Muscle of arm (tissue), 1 donor: ENCODE measurements at regions not wholly inside any gene's neighbourhood (a gene's known extent, or its start where the extent isn't known, plus 50 kb on each side); places are given as distances from the start of the nearest gene placed in this dataset.
A peak's percentile ranks its signal among the peaks of the same experiment; 100 is the strongest.
"Not testable (repeated sequence)": the region's sequence is repeated elsewhere in the genome, so short reads cannot be mapped to it uniquely, and the experiment has no call there.

Experiments used
- DNase-seq: peaks from one replicate; pipeline ENCODE4 v3.0.0-alpha.2; 2013

DNA sequence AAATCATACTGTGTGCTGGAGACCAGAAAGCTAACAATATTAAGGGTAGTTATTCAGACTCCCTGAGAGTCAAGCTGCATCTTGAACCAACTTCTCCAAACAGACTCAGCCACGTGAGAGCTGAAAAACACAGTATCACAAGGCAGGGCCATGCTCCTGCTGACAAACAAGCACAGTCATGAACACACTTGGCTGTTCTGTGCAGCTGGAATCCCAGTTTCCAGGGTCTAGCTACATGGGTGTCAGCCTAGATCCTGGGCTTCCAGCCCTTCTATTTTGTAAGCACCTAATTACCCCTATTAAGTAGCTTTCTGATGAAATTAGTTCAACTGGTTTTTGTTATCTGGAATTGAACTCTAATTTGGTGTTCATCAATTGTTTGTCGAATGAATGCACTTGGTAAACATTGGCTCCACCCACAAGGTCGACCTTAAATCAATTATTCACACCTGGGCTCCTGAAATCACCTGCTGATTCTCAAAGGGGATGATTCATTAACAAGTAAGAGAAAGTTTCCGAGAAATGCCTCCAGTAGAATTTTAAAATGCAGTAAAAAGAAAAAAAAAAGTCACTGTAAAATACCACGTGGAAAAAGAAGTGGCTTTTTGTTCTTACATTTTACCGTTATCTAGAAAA lies 179.3 kb downstream of the ZC3H11B start:
- no peak for DNase-seq

DNA sequence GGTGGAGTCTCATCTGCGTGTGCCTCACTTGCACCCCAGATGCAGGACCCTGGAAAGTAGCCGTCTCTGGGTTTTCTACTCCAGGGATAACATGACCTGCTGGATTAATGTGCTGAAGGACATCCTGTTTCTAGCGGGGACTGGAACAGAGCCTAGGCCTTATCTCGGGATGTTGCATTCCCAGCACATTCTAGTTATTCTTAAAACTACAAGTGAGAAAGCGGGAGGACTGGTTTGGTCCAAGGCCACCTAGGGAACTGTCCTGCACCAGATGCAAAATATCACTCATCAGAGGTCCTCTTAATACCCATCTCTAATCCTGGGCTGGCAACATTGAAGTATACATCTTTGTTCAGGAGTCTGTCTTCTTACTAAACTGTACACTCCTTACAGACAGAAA lies 179.9 kb downstream of the ZC3H11B start:
- DNase-seq = no peak

DNA sequence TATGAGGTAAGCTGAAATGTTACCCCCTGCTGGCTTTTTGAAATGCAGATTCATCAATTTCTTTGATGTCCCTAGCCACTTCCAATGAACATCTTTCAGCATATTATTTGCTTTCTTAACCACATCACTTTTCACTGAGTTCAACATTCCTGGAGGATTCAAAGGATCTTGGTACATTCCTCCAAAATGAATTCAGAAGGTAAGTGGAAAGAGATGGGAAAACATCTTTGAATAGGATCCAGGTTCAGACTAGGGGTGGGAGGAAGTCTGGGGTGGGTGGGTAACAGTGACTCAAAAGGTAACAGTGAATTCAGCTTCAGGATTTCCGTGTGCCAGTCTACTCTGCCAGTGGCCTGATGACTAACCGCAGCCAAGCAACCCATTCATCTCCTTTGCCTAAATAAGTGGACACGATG lies 180.7 kb downstream of the ZC3H11B start:
- DNase-seq = no peak

DNA sequence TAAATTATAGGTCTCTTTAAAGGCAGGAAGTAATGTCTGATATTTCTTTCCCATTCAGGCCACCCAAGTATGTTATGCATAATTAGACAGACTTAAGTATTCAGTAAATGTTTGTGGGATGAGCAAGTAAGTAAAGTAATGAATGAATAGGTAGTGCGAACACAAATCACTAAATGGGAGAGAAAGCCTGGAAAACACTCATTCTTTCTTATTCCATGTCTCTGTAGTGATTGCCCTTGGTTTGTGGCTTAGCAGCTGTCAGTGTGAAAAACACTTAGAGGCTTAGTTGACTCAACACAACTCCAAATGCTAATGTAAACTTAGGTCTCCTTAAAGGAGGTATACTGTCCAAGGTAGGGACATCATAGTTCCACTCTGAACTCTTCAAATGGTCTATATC lies 182.5 kb downstream of the ZC3H11B start:
- no peak for DNase-seq

DNA sequence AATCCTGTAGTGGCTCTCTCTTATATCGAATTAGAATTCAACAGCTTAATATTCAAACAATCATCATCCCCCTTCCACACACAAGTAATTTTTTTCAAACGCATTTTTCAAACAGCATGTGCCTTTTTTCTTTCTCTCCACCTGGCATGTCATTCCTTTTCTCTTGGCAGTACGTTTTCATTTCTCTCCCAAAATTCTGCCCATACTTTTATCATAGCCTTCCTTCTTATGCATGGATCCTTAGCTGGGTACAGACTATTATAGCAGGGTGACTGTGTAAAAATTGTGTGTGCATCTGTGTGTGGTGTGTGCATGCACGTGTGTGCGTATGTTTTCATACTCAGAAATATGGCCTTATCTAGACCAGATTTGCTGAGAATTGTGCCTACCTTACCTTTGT lies 184.3 kb downstream of the ZC3H11B start:
- no peak for DNase-seq

DNA sequence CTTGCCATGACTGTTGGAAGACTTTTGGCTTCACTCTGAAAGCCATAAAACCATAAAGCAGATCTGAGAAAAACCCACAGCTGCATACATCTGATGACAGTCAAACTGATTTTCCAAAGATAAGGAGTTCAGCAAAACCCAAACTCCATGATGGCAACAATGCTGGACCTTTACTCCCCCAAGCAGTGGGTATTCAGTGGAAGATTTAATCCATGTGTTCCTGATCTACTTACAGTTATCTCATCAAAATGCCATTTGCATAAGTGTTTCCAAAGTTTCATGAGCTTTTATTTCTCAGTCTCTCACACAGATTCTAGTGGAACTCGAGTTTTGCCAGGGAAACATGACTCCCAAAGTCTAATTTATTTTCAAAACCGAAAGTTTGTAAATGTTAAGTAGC lies 184.9 kb downstream of the ZC3H11B start:
- DNase-seq = no peak

DNA sequence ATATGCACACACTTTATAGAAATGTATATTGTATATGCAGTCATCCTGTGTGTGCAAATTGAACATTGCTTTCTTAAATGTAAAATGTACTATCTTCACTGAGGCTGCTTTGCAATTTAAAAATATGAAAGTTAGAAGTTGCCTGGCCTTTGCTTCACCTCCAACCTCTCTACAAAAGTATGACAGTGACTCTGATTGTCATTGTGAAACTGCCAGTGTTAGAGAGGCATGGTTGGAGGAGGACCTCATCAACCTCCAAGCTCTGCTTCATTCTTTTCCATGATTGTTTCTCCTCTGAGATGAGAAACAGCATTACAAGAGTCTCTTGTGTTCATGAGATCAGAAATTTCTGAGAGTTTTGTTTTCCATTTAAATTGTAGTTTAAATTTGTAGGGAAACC lies 185.5 kb downstream of the ZC3H11B start:
- DNase-seq = no peak

DNA sequence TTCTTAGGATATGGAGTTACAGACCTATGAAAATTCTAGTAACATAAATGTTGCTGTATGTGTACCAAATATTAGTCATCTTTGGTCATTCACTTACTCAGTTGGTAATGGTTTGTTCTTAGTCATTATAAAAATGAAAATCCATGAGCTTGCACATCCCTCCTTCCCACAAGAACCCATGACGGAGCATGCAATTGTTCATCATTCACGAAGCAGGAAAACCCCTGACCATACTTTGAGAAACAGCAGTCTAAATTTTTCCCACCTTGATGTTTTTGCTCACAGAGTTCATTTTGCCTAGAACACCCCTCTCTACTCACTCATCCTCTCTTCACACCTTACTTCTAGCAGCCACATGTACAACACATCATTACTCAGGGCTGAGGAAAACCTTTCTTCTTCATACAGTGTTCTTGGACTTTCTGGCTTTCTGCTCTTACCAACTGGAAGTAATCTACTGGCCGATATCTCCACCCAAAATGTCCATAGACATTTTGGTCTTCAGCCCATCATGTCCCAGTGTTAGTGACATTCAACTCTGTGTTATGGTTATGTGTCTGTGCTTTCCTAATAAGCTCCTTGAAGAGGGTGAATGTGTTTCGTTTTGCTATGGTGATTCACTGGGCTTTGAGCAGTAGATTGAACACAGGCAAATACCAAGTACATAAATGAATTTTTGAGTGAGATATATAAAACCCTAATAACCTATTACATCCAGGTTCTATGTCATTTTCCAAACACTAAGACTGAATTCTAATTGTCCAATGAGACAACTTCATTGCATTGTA lies 189.9 kb downstream of the ZC3H11B start:
- DNase-seq = no peak

DNA sequence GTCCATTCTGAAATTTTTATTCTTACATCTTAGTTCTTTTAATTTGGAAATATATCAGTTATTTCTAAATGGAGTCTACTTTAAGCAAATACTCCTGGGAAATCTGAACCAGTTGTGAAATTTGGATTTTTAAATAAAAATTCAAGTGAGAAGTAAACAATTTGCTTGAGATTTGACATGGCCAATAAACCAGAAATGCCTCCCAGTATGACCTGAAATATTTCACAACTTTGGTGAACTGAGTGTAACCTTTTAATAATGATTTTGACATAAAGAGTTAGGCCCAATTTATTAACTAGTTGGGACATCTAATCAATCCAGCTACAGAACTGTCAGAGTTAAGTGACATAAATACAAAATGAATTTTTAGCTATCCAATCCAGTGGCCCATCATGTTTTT lies 192.0 kb downstream of the ZC3H11B start:
- no peak for DNase-seq

DNA sequence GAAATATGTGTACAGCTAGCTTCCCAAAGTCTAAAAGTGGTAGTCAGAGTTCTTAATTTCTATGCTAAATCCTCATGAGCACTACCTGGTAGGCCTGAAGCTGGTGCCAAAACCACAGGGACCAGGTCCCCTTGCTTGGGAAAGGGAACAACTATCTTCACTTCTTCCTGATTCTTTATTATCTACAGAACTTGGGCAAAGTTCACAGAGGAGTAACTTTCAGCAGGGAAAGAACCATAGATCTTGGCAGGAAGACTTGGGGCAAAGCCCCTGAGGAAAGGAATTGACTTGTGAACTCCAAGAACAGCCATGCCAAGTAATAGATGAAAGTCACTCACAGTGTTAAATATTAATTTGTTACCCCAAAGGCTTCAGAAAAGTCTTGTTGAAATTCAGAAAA lies 193.0 kb downstream of the ZC3H11B start:
- DNase-seq = no peak

DNA sequence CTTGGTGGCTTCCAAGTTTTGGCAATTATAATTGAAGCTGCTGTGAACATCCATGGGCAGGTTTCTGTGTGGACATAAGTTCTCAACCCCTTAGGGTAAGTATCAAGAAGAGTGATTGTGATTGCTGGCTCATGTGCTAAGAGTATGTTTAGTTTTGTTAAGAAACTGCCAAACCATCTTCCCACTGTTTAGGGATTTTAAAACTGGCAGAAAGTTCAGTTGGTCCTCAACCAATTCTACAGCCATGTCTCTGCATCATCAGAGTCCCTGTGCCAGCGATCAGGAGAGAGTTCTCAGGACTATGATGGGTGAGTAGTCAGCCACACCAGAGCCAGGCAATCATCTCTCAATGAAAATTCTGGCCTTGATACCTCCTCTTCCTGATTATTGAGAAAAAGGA lies 193.8 kb downstream of the ZC3H11B start:
- peak; percentile 38 for DNase-seq

DNA sequence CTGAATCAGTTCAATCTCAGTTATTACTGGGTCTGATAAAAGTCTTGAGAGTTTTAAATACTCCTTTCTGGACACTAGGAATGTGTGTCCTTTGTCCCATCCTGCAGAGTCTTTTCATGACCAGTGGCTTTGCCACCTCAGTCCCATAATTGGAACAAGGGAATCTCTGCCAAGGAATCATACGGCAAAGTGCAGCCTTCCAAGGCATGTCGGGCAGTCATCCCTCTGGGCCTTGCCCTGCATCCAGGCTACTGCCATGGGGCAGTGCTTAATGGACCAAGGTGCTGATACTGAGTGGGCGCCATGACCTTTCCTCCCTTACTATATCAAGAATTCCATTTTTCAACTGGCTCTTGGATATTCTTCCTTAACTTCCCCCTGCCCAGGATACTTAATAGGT lies 195.3 kb downstream of the ZC3H11B start:
- no peak for DNase-seq

DNA sequence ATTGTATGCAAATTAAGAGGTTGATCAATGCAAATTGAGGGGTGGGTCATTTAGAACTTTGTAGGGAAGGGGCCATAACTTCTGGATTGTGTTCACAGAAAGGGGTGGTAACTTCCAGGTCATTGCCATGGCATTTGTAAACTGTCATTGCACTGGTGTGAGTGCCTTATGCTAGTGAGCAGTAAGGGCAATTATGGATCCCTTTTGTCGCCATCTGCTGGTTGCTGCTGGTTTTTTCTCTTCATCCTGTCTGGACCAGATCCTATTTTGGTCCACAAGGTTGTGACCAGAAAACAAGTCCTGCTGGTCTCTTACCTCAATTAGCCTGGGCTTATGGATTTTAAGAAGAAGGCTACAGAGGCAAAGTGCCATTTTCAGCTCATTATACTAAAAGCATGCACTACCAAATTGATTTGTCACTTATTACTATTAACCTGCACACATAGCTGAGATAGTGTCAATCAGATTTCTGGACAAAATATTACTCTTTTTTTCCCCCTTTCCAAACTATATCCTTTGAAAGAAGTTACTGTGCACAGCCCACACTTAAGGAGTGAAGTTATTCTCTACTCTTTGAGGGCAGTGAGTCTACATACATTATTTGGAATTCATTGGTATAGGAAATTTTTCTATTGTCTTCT lies 196.2 kb downstream of the ZC3H11B start:
- no peak for DNase-seq

DNA sequence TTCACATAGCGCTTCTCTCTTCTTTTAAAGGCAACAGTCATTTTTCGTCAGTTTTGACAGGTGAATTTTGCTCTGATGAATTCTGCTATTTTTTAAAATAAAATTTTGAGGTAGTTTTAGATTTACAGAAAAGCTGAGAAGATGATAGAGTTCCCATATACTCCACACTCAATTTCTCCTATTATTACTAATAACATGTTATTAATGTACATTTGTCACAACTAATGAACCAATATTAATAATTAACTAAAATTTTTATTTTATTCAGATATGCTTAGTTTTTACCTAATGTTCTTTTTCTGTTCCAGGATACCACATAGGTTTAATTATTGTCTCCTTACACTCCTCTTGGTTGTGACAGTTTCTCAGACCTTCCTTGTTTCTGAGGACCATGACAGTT lies 197.0 kb downstream of the ZC3H11B start:
- DNase-seq = no peak

DNA sequence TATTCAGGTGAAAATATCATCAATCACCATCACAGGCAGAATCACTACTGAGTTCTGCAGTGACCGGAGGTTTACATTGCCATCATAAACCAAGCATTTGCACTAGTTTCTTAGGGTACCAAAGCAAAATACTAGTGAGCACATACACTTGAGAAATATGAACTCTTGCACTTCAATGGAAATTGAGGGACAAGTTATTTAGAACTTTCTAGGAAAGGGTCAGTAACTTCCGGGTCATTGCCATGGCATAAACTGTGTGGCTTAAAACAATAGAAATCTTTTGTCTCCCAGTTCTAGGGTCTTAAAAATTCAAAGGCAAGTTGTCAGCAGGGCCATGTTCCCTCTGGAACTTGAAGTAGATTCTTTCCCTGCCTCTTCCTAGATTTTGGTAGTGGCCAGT lies 197.5 kb downstream of the ZC3H11B start:
- no peak for DNase-seq

DNA sequence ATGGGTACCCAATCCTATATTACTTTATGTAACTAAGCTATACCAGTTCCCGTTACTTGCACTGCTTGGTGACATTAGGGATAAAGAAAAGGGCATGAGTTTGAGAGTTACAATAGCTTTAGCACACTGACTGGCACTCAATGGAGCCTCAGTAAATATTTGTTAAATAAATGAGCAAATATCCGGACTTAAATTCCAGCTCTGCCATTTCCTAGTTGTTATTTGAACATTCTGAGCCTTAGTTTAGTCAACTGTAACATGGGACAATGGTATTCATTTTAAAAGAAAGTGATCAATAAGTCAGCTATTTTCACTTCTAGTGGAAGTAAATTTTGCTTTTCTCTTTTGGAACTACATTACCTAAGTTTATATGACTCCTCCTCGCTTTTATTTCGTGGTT lies 198.7 kb downstream of the ZC3H11B start:
- DNase-seq = no peak

DNA sequence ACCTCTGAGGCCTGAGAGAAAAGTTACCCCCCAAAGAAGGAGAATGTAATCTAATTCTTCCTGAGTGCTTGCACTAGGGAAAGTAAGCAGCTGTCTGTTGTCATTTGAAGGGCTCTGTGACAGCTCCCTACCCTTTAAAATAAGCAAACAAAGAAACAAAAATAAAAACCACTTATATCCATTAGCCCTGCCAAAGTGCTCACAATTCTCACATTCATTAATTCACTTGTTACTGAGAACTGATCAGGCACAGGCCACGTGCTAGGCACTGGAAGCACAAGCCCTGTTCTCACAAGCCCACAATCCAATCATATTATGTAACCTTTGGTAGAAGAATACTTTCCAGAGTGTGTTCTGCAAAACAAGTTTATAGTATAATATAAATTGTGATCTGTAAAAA lies 199.4 kb downstream of the ZC3H11B start:
- no peak for DNase-seq

DNA sequence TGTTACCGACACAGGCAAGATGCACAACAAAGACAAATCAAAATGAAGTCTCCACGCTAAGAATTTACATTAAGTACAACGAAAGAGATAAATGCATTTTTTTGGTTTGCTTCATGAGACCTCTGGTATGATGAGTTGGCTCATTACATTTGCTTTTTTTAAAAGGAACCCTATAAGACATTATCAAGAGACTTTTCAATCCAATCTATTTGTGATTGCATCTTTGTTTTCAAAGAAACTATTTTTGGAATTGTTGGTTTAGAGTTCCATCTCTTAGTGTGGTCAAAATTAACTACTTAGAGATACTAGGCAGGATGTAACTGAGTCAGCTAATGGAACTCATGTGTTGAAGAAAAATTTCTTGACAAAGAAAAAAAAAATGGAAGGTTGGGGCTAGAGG lies 200.1 kb downstream of the ZC3H11B start:
- no peak for DNase-seq

DNA sequence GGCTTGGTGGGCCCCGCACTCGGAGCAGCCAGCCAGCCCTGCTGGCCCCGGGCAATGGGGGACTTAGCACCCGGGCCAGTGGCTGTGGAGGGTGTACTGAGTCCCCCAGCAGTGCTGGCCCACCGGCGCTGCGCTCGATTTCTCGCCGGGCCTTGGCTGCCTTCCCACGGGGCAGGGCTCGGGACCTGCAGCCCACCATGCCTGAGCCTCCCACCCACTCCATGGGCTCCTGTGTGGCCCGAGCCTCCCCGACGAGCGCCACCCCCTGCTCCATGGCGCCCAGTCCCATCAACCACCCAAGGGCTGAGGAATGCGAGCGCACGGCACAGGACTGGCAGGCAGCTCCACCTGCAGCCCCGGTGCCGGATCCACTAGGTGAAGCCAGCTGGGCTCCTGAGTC lies 202.2 kb downstream of the ZC3H11B start:
- not testable (repeated sequence) for DNase-seq

DNA sequence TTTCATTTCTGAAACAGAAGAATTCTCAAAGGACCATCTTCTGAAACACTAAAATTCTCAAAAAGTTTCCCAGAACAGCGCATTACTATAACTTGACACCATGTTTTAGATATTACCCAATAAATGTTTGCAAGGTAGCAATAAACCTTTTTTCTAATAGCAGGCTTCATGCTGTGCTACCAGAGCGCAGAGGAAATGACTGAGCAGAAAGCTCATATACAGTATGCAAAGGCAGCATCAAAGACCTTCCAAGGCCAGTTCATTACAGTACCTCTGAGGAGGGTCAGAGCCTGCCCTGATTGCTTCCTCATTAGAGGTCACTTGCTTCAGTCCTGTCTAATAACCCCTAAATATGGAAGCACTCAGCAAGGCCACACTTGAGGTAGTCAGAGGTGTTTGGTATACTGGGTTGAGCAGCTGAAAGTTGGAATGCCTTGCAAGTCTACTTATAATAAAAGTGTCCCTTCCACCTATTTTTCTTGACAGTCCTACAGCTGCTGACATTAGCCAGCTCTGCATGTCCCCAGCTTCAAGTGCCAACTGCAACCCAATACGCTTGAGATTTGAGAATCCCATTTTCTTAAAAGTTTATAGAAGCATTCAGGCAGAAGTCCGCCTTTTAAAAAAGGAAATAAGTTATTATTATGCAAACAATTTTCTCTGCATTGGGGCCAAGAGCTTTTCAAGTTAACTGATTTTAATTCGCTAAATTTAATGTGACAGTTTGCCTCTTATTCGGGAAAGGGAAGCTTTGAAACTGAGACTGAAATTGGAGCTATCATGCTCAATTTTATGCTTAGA lies 207.2 kb downstream of the ZC3H11B start:
- DNase-seq = no peak

DNA sequence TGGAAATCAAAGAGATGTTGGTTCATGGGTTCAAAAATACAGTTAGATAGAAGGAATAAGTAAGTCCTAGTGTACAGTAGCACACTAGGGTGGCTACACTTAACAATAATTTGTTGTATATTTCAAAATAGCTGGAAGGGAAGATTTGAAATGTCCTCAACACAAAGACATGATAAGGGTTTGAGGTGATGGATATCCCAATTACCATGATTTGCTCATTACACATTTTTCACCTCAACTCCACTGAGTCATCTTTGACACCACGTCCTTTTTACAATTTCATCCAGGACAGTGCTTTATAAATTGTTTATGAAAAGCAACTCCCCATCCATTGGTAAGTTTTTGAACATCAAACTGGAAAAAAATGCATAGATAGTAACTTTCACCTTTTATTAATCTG lies 208.3 kb downstream of the ZC3H11B start:
- no peak for DNase-seq

DNA sequence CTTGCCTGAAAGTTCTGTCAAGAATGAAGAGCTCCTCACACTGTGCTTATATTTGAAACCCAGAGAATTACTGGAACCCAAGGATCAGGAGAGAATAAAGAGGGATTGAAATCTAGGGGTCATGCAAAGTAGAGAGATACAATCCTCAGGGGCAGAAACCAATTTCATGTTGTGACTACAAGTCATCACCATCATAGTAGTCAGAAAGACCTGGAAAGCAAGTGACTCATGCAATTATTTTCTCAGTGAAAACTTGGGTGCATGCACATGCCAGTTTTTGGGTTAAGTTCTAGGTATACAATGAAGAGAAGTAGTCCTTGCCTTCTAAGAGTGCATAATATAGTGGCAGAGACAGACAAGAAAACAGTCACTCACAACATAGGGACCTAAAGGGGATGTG lies 210.0 kb downstream of the ZC3H11B start:
- no peak for DNase-seq
